ENCODE measurements at regions not wholly inside any gene's neighbourhood (a gene's known extent, or its start where the extent isn't known, plus 50 kb on each side); places are given as distances from the start of the nearest gene placed in this dataset.
A peak's percentile ranks its signal among the peaks of the same experiment; 100 is the strongest.

DNA sequence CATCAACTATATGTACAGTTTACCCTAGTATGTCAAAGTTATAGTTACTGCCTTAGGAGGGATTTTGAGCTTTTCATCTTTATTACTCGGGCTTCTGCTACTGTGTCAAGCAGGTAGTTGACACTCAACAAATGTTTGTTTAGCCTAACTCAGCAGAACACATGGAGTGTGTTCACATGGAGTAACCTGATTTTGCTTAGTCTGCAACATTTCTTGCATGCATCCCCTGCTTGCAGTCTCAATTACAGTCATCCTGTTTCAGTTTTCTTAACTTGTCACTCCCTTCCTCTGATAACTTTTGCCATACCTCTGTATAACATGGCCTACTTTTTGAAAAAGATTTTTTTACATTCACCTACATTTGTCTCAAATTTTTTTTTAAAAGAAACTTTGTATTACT, 135.5 kb downstream of the NMUR2 start:
- DNase-seq: no peak

DNA sequence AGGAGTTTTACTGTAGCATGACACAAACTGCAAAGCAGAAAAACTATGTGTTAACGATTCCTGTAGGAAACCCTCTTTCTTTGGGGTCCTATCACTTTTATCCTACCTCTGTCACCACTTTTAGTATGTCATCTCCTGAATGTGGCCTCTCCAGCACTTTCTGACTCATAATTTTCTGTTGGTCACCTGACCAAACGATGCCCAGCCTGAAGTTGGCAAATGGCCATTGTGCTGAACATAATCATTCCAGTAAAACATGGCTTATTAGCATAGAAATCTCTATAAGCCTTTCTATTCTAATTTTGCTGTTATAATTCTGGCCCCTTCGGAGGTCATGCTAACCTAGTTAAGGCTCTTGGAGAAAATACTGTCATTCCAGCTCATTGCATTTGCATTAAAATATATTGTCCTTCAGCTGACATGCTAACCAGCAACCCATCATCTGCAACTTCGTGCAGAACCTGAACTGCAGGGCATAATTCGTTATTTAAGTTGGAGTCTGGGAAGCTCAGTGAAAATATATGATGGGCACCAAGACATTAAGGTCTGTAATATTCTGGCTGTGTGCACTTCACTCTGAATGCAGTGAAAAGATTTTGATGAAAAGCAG, 140.3 kb downstream of the NMUR2 start:
- no peak for DNase-seq

DNA sequence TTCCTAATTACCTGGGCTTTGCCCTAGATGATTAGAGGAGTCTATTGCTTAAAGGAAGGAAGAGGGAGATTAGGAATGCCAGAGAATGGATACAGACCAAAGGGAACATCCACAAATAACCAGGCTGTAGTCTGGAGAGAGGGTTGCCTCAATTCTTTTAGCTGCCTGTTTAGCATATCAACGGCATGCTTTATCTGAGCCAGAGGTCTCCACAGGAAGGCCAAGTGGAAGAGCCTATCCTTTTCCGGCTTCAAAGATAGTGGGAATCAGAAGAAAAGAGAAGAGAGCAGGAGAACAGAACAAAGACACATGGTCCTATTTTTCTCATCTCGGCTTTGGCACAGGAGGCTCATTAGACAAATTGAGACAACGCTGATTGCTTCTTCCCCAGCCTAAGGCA, 142.4 kb downstream of the NMUR2 start:
- DNase-seq: no peak

DNA sequence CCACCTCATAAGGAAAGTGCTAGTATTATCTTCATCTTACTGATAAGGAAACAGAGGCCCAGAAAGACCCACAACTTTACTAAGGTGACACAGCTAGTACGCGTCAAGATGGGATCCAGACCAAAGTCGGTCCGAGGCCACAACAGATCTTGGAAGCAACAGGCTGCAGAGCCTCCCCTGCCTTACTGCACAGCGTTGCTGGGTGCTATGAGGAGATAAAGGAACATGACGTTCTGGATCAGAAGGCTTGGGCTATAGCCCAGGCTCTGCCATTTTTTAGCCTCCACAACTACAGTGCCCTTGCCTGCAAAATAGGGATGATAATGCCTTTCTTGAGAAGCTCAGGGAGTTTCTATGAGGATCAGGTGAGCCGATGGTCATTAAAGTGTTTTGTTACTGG, 144.1 kb downstream of the NMUR2 start:
- no peak for DNase-seq

DNA sequence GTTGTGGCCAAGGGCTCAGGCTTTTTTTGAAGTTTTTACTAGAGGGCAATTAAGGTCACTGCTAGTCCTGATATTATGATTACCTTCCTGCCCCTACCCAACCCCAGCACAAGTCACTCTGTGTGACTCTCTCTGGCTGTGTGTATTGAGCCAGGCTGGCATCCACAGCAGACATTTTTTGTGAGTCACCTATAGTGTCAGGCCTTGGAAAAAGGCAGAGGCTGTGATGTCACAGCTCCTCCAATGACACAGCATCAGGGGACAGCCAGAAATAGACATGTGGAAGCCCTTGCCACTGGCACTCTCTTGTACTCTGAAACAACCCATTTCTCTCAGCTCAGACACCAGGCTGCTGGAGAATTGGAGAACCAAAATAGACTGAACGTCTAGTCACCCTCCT, 145.4 kb downstream of the NMUR2 start:
- DNase-seq: no peak

DNA sequence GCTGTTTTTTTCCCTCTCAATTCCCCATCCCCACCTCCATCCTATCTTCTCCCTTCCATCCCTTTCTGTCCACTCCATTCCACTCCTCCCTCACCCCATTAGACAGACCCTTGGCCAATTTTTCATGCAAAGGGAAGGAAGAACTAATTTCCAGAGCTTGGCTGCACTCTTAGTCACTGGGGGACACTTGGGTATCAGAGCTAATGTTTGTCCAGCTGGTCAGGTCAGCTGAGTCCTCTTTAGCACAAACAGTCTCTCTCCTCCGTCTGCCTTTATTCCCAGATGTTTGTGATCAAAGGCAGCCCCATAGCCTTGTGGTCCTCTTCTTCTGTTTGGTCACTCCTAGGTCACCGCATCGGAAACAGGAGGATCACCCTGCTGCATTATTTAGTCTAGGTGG, 148.5 kb downstream of the NMUR2 start:
- no peak for DNase-seq

DNA sequence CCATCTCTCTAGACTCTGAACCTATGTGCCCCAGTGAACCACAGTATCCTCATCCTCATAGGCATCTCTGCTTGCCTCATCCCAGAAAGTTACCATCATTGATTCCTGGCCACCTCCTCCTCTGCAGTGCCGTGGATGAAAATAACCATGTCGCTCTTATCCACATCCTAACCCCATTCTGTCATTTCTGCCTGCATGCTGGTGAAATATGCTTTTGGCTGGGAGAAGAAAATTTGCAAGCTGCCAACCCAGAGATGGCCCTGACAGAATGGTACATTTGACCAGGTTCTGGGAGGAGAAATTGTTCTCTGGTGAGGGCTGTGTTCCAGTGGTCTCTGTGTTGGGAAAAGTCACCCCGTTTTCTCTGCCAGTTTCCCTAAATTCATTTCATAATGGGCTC, 149.7 kb downstream of the NMUR2 start:
- no peak for DNase-seq

DNA sequence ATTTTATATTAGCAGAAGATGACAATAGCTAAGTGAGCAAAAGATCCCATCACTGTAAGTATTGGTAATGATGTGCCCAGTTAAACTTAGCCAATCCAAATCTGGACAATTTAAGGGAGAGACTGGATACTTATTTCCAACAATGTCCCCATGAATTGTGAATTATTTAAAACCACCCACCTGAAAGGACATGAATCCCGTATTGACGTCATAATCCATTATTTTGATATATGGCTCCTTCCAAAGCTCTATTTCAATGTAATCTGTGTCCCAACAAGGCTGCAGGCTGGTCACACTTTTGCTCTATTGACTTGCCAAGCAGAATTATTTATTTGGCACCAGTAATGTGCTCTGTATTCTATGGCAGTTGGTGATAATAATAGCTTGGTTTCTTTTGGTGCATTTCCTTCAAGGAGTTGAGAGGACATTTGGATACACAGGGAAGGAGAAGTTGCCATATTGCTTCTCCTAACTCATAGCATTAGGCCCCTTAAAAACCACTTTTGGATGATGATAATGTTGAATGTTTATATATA, 157.2 kb downstream of the NMUR2 start:
- DNase-seq: no peak

DNA sequence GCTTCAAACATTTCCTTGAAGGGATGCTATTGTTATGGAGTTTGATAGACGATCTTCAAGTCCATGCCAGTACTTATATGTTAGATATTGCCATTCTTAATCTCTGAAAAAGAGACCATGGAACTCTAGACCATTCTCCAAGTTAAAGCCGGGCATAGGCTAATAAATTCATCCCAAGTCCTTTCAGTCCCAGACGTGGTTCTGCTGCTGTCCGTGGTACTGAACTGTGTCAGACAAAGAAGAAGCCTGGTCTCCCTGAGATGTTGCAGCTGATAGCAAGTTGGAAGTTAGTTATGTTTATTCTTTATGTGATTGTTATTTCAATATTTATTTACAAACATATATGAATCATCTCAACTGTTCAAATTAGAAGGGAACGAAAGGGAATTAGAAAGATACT, 158.7 kb downstream of the NMUR2 start:
- DNase-seq: peak; percentile 4

DNA sequence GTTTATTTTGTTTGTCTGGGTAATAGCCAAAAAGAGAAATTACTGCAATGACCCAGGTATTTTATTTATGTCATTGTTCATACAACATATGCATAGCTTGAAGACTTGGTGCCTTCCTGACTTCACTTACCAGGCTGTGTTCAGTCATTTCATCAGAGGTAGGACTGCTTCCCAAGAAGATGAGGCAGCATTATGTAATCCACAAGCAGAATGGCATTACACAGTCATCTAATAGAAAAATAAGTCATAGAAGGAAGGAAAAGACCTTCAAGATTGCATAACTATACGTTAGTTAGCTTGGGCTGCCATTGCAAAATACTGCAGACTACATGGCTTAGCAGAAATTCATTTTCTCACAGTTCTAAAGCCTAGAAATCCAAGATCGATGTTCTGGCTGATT, 167.5 kb downstream of the NMUR2 start:
- DNase-seq: no peak

DNA sequence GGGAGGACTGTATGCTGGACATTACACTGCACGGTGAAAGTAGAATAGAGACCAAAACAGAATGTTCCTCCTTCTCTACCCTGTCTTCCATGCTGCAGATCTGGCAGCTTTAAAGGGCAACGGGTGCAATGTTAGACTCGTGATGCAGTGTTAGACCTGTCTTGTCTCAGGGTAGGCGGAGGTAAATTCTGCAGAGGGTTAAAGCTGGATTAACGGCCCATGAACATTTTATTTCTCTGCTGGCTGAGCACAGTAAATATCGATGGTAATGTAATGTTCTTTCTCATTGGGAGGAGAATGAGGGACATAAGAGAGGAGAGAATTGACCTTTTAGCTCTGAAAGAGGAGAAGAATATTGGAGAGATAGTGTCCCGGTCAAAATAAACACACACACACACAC, 178.9 kb downstream of the NMUR2 start:
- DNase-seq: no peak

DNA sequence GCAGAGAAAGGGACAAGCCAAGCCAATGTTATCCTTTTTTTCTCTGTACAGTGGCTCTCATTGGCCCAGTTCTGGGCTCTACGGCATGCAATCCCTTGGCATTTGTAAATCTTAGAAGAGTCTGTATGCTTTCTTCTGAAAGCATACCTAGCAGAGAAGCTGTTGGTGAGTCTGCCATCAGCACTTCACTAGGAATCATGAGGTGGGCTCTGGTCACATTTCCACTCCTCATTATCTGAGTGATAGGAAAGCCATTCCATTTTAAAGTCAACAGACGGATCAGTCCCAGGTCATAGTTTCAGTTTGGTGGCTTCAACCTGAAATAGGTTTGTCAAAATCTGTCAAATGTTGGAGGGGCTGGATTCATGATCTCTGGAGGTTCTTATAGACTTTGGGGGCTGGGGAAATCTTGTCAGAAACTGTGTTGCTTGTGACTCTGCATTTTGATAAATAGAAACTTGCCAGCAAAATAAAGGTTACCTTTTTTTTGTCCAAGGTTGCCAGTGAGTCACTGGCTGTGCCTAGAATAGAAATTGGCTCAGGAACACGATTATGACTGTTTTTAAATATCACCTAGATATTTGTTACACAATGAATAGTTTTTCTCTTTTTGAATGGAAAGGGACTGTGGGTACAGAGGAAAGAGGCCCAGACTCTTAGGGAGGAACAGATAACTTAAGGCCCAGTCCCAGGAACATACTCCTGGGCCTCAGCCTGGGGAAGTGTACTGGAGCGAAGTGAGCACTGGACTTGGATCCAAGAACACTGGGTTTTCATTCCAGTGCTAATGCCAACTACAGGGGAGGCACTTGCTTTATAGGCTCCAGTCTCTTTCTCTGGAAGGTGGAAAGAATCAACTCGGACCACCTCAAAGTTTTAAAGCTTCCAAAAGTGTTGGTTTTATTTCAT, 183.1 kb downstream of the NMUR2 start:
- no peak for DNase-seq

DNA sequence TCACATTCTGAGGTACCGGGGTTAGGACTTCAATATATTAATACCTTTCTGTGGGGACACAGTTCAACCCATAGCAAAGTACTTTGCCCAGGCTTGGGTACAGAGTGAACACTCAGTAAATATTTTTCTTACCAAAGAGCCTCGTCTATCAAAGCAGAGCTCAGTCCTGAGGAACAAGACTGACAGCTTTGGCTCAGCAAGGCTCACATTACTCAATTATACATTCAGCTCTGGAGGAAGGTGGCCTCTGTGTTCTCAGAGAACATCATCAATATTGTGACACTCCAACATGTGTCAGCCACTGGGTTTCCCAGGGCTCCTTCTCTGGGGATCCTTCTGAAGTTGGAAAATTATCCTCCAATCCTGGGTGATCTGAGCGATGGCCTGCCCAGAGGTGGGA, 186.4 kb downstream of the NMUR2 start:
- DNase-seq: no peak

DNA sequence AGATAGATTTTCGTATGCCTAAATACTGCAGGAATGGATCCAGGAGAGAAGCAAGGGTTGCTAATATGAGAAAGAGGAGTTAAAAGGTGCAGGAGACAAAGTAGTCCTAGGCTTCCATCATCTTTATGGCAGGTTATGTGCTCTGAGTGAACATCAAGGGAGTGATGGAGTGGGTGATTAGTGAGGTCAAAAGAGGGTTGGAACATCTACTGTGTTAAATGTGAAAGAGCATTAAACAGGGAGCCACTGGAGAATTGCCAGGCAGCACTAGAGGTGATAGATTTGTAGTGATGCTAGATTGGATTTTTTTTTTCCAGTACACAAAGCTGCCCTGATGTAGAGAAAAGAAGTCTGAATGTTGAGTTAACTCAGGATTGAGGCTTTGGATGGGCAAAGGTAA, 199.3 kb downstream of the NMUR2 start:
- DNase-seq: no peak

DNA sequence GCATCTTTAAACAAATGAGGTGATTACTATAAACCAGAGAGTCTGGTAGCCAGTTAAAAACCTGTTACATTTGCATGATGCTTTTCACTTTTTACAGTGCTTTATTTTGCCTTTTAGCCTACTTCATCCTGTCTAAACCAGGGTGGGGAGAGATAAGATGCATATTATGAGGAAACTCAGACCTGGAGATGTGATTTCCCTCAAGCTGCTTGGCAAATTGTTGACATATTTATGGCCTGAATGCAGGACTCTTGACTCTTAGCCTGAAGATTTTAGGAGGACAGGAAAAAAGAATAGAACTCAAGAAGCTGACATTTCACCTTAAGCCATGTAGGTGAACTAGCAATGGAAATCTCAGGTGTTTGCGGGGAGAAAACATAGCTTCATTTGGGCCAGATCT, 202.8 kb downstream of the NMUR2 start:
- no peak for DNase-seq

DNA sequence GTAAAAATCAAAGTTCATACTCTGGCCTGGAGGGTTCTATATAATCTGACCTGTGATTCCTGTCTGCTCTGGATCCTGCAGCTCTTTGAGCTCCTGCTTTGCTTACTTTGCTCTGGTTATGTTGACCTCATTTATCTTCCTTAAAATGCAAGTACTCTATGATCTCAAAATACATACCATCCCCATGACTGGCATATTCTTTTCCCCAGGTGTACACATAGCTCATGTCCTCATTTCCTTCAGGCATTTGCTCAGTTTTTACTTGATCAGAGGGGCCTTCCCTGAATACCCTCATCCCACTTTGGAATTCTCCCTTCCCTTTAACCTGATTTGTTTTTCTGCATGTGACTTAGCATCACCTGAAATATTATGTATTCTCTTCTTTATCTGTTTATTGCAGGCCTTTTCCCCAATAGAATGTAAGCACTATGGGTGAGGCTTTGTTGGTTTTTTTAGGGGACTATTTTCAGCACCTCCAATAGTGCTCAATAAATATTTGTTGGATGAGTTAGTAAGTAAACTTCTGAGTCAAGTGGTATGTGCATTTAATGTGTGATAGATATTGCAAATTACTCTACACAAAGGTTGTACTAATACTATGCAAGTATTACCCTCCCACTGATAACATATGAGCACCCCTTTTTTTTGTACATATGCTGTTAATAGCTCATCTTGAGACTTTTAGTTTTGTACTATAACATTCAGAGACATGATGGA, 211.5 kb downstream of the NMUR2 start:
- no peak for DNase-seq

DNA sequence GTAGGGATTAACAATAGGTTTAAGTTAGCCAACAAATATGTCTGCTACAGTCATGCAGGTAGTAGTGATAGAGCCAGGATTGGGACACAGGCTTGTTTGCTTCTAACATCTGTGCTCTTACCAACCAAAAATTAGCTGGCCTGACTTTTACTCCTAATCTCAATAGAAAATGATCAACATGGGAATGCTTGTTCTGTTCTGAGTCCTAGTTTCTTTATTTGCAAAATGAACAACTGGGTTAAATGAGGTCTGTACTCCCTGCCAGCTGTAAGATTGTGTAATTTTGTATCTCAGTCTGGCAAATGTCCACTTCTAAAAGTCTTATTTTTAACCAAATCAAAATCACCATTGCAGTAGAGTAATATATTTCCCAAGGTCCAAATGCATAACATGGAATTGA, 216.8 kb downstream of the NMUR2 start:
- DNase-seq: no peak

DNA sequence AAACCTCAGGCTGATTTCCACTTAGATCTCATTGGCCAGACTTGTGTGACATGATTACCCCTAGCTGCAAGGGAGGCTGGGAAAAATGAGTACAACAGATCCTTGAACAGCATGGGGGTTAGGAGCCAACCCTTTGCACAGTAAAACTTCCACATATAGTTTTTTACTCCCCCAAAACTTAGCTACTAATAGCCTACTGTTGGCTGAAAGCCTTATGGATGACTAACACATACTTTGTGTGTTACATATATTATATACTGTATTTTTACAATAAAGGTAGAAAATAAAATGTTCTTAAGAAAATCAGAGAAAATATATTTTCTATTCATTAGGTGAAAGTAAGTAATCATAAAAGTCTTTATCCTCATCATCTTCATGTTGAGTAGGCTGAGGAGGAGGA, 217.4 kb downstream of the NMUR2 start:
- DNase-seq: no peak

DNA sequence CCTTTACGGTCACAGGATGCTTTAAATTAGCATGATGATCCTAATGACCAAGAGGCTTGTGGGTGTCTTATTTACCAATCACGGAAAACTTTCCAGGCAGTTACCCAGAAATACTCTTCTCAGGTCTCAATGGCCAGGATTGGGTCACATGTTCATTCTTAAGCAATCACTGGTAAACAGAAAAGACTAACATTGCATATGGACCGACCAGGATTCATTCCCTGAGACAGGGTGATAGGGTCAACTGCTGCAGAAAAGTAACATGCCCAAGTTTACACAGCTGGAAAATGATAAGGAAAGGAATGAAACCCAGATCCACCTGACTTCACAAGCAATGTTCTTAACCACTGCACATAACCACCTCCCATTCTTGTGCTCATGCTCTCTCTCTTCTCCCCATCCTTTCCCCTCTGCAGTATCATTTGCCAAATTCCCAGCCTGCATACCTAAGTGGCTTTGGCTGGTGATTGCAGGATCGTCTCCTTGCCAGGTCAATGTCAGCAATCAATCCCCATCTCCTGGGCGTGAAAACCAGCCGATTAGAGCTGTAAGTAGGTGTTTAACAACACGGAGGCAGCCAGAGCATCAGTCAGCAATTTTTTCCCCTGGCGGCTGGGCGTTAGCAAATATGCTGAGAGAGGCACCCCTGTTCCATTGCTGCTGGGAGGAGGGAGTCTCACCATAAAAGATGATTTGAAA, 219.4 kb downstream of the NMUR2 start:
- no peak for DNase-seq

DNA sequence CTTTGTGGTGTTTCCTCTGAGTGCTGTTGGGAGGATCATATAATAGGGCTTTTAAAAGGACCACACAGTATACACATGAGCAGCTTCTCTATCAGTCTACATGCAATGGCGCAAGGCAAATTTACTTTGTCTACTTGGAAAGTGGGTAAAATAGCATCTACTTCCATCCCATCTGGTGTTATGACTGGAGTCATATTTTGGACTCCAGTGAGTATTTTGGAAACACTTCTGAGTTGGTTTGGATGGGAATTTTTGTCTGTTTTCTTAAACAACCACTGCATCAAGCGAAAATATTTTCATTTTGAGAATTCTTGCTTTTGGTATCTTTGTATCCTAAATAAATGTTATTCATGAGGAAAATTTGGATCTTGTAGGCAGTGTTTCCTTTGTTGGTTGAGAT, 220.8 kb downstream of the NMUR2 start:
- DNase-seq: no peak

DNA sequence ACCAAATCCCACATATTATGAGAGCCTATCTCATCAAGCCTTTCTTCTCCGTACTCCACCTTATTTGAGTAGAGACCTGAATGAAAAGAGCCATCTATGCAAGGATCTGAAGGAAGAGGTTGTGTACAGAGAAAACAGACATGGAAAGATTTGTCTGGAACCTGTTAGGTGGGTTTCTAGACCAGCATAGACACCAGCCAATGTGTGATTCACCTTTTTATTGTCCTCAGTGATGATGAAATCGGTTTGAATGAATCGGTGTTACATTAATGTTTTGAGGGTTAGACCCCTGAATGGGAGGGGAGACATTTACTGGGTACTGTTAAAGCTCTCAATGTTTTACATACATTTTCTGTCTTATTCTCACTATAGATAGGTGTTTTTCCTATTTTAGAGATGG, 223.6 kb downstream of the NMUR2 start:
- no peak for DNase-seq

DNA sequence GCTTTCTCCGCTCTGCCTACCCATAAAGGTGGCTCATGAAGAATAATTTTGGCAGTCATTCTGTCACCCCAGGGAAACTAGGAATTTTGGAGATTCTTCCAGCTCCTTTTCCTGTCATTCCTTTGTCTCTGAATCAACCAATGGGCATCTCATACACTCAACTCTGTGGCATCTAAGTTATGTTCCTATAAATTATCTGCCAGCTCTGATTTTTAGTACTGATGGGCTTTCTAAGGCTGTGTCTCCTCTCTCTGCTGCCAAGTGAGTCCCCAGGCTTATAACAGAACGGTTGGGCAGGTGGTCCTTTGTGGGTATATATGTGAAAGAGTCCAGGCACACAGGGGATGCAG, 226.8 kb downstream of the NMUR2 start:
- no peak for DNase-seq

DNA sequence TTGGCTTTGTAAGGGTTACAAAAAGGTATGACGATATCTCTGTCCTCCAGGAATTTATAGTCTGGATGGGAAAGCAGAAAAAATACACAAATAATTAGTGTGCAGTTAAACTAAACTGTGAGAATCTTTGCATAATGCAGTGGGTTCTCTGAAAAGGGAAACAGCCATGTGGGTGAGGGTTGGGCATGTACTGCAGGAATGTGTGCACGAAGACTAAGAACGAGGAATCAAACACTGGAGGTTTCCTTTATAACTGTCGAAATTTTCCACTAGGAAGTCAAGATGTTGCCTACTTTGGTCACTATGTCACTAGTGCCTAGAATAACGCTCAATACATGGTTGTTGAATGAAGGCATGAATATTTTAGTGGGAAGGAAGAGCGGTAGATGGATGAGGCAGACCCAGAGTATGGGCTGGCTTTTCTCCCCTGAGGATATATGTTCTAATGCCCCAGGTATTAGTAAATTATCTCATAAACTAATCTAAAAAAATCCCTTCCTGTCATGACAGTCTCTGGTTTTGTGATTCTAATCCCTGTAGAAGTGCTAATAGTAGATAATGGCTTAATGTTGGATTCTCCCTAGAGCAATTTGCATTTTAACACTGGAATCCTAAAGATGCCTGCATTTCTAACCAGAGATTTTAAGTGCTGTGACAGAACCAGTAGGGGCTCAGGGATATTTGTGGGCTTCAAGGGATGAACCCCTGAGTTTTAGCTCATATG, 227.3 kb downstream of the NMUR2 start:
- no peak for DNase-seq
